NCI-H1694 treated with DMSO at 0.1 percent for 48 hours (cell line): ENCODE measurements at regions not wholly inside any gene's neighbourhood (a gene's known extent, or its start where the extent isn't known, plus 50 kb on each side); places are given as distances from the start of the nearest gene placed in this dataset.
"Not testable (repeated sequence)": the region's sequence is repeated elsewhere in the genome, so short reads cannot be mapped to it uniquely, and the experiment has no call there.

ENCODE experiments used
- DNase-seq: peaks from one replicate; lab custom pipeline; 2025; lab: John Stamatoyannopoulos, UW

- no peak for DNase-seq
Measured at GRCh38 chr6:153984811-153985210, 54.2 kb upstream of the OPRM1 start.

GRCh38 chr6:153980171-153980570 lies 58.9 kb upstream of the OPRM1 start:
- no peak for DNase-seq

- not testable (repeated sequence) for DNase-seq
Measured at GRCh38 chr6:153978911-153979548, 60.0 kb upstream of the OPRM1 start.

- no peak for DNase-seq
Measured at GRCh38 chr6:153976921-153977693, 61.9 kb upstream of the OPRM1 start.

GRCh38 chr6:153966001-153966400 lies 73.0 kb upstream of the OPRM1 start:
- DNase-seq = no peak

GRCh38 chr6:153963352-153963751 lies 75.7 kb upstream of the OPRM1 start:
- no peak for DNase-seq

- DNase-seq = no peak
Measured at GRCh38 chr6:153962555-153962954, 76.5 kb upstream of the OPRM1 start.

GRCh38 chr6:153960741-153961140 lies 78.3 kb upstream of the OPRM1 start:
- no peak for DNase-seq

- no peak for DNase-seq
Measured at GRCh38 chr6:153960281-153960680, 78.8 kb upstream of the OPRM1 start.

GRCh38 chr6:153959276-153959675 lies 79.8 kb upstream of the OPRM1 start:
- DNase-seq = no peak

GRCh38 chr6:153958860-153959259 lies 80.2 kb upstream of the OPRM1 start:
- DNase-seq = no peak

- no peak for DNase-seq
Measured at GRCh38 chr6:153957394-153957793, 81.6 kb upstream of the OPRM1 start.

- DNase-seq = no peak
Measured at GRCh38 chr6:153956808-153957207, 82.2 kb upstream of the OPRM1 start.

- DNase-seq = no peak
Measured at GRCh38 chr6:153949616-153950015, 89.4 kb upstream of the OPRM1 start.

GRCh38 chr6:153947808-153948447 lies 91.1 kb upstream of the OPRM1 start:
- no peak for DNase-seq

- DNase-seq = no peak
Measured at GRCh38 chr6:153944201-153944600, 94.8 kb upstream of the OPRM1 start.

- DNase-seq = no peak
Measured at GRCh38 chr6:153942361-153942760, 96.7 kb upstream of the OPRM1 start.

GRCh38 chr6:153941768-153942167 lies 97.3 kb upstream of the OPRM1 start:
- DNase-seq = no peak

- no peak for DNase-seq
Measured at GRCh38 chr6:153938876-153939275, 100.2 kb upstream of the OPRM1 start.

- DNase-seq = no peak
Measured at GRCh38 chr6:153931431-153931830, 107.6 kb upstream of the OPRM1 start.

GRCh38 chr6:153927867-153928266 lies 111.2 kb upstream of the OPRM1 start:
- DNase-seq = no peak

- DNase-seq = no peak
Measured at GRCh38 chr6:153898360-153899059, 140.5 kb upstream of the OPRM1 start.

GRCh38 chr6:153882411-153882810 lies 156.6 kb upstream of the OPRM1 start:
- no peak for DNase-seq
